Neural cell (in vitro differentiated cells): ENCODE measurements at regions not wholly inside any gene's neighbourhood (a gene's known extent, or its start where the extent isn't known, plus 50 kb on each side); places are given as distances from the start of the nearest gene placed in this dataset.

ENCODE experiments used
- CTCF ChIP-seq: fragments of 450-650 bp; IDR thresholded peaks from 2 replicates; pipeline ENCODE4 v1.5.1; 2014; ENCODE audit warnings: antibody characterized with exemption, mild to moderate bottlenecking, moderate library complexity; ENCODE audit not compliant: poor library complexity, severe bottlenecking
- EP300 ChIP-seq: fragments of 450-650 bp; conservative IDR thresholded peaks from 2 replicates; pipeline ENCODE4 v1.6.1; 2014; ENCODE audit warnings: antibody characterized with exemption, mild to moderate bottlenecking, moderate library complexity; ENCODE audit not compliant: poor library complexity, severe bottlenecking
- POLR2AphosphoS5 ChIP-seq: IDR thresholded peaks from 2 replicates; pipeline ENCODE4 v1.6.1; 2012
- RAD21 ChIP-seq: fragments of 450-650 bp; conservative IDR thresholded peaks from 2 replicates; pipeline ENCODE4 v1.6.1; 2014; ENCODE audit warnings: antibody characterized with exemption, mild to moderate bottlenecking, moderate library complexity
- REST ChIP-seq: IDR thresholded peaks from 2 replicates; pipeline ENCODE4 v1.6.1; 2012; ENCODE audit warnings: borderline replicate concordance
- TAF1 ChIP-seq: IDR thresholded peaks from 2 replicates; pipeline ENCODE4 v1.6.1; 2012; ENCODE audit warnings: low read depth

- TF ChIP-seq REST: no peak
- TF ChIP-seq CTCF: no peak
- no peak for TF ChIP-seq POLR2AphosphoS5
- no peak for TF ChIP-seq TAF1
- TF ChIP-seq RAD21: no peak
- TF ChIP-seq EP300: no peak
Observed at GRCh38 chr16:17696616-17697015, 225.9 kb upstream of the XYLT1 start.
